Epithelial cell of prostate (primary cell): ENCODE measurements at regions not wholly inside any gene's neighbourhood (a gene's known extent, or its start where the extent isn't known, plus 50 kb on each side); places are given as distances from the start of the nearest gene placed in this dataset.

Experiments used
- DNase-seq: peaks from one replicate; pipeline ENCODE4 v3.0.0-alpha.2; 2011; ENCODE audit warnings: low read depth, low spot score
- H3K27ac ChIP-seq: fragments of 450-650 bp; 2 replicates; pipeline ENCODE4 v1.5.1; 2017; ENCODE audit warnings: mild to moderate bottlenecking

- H3K27ac ChIP-seq: no peak overlapping the region
These were observed 452.6 kb upstream of the RGS17 start for GRCh38 chr6:153583685-153584084.

GRCh38 chr6:153580776-153581175 is 449.7 kb upstream of the RGS17 start:
- DNase-seq: no peak
- no peak overlapping the region for H3K27ac ChIP-seq

More at GRCh38 chr6:153583685-153584084, 452.6 kb upstream of the RGS17 start:
- DNase-seq: no peak

GRCh38 chr6:153575528-153575927 is 444.4 kb upstream of the RGS17 start:
- no peak overlapping the region for H3K27ac ChIP-seq
- no peak for DNase-seq

- H3K27ac ChIP-seq: no peak overlapping the region
- DNase-seq: no peak
These were observed 443.1 kb upstream of the RGS17 start for GRCh38 chr6:153574231-153574630.

GRCh38 chr6:153572371-153572770 is 441.3 kb upstream of the RGS17 start:
- DNase-seq: no peak
- no peak overlapping the region for H3K27ac ChIP-seq

- H3K27ac ChIP-seq: no peak overlapping the region
- no peak for DNase-seq
These were observed 437.5 kb upstream of the RGS17 start for GRCh38 chr6:153568628-153569027.

GRCh38 chr6:153564803-153565202 is 433.7 kb upstream of the RGS17 start:
- no peak for DNase-seq
- H3K27ac ChIP-seq: no peak overlapping the region

- no peak for DNase-seq
- no peak overlapping the region for H3K27ac ChIP-seq
These were observed 431.9 kb upstream of the RGS17 start for GRCh38 chr6:153563001-153563400.

- H3K27ac ChIP-seq: no peak overlapping the region
- DNase-seq: no peak
These were observed 422.5 kb upstream of the RGS17 start for GRCh38 chr6:153553627-153554026.

- no peak for DNase-seq
- no peak overlapping the region for H3K27ac ChIP-seq
These were observed 408.5 kb upstream of the RGS17 start for GRCh38 chr6:153539602-153540001.

GRCh38 chr6:153538491-153538890 is 407.4 kb upstream of the RGS17 start:
- DNase-seq: no peak
- no peak overlapping the region for H3K27ac ChIP-seq

GRCh38 chr6:153537422-153537821 is 406.3 kb upstream of the RGS17 start:
- no peak overlapping the region for H3K27ac ChIP-seq
- no peak for DNase-seq

GRCh38 chr6:153526479-153526878 is 395.4 kb upstream of the RGS17 start:
- no peak overlapping the region for H3K27ac ChIP-seq
- no peak for DNase-seq

- DNase-seq: no peak
These were observed 394.9 kb upstream of the RGS17 start for GRCh38 chr6:153525998-153526397.

GRCh38 chr6:153523390-153523789 is 392.3 kb upstream of the RGS17 start:
- H3K27ac ChIP-seq: no peak overlapping the region

More at GRCh38 chr6:153525998-153526397, 394.9 kb upstream of the RGS17 start:
- H3K27ac ChIP-seq: no peak overlapping the region

GRCh38 chr6:153511896-153512496 is 380.9 kb upstream of the RGS17 start:
- DNase-seq: no peak
- no peak overlapping the region for H3K27ac ChIP-seq

More at GRCh38 chr6:153523390-153523789, 392.3 kb upstream of the RGS17 start:
- no peak for DNase-seq

GRCh38 chr6:153503810-153504209 is 372.7 kb upstream of the RGS17 start:
- no peak for DNase-seq

GRCh38 chr6:153493501-153493900 is 362.4 kb upstream of the RGS17 start:
- DNase-seq: no peak
- H3K27ac ChIP-seq: no peak overlapping the region

More at GRCh38 chr6:153503810-153504209, 372.7 kb upstream of the RGS17 start:
- no peak overlapping the region for H3K27ac ChIP-seq

- DNase-seq: no peak
These were observed 358.4 kb upstream of the RGS17 start for GRCh38 chr6:153489479-153489878.

GRCh38 chr6:153488267-153488666 is 357.2 kb upstream of the RGS17 start:
- no peak overlapping the region for H3K27ac ChIP-seq

More at GRCh38 chr6:153489479-153489878, 358.4 kb upstream of the RGS17 start:
- no peak overlapping the region for H3K27ac ChIP-seq

GRCh38 chr6:153485072-153485471 is 354.0 kb upstream of the RGS17 start:
- no peak for DNase-seq
- H3K27ac ChIP-seq: no peak overlapping the region

More at GRCh38 chr6:153488267-153488666, 357.2 kb upstream of the RGS17 start:
- DNase-seq: no peak

- H3K27ac ChIP-seq: no peak overlapping the region
- peak; percentile 24 for DNase-seq
These were observed 353.0 kb upstream of the RGS17 start for GRCh38 chr6:153484056-153484455.
